Jurkat, Clone E6-1 (cell line): ENCODE measurements at regions not wholly inside any gene's neighbourhood (a gene's known extent, or its start where the extent isn't known, plus 50 kb on each side); places are given as distances from the start of the nearest gene placed in this dataset.
"Not testable (repeated sequence)": the region's sequence is repeated elsewhere in the genome, so short reads cannot be mapped to it uniquely, and the experiment has no call there.

Experiments
- DNase-seq: peaks from one replicate; pipeline ENCODE4 v3.0.0-alpha.2; 2011; ENCODE audit warnings: low read depth, low spot score
- H3K4me3 ChIP-seq: 2 replicates; pipeline ENCODE4 v1.5.1; 2011; ENCODE audit warnings: mild to moderate bottlenecking, low read length, control low read depth, moderate library complexity

- no peak for DNase-seq
Measured at GRCh38 chr10:29746080-29746797, 111.5 kb upstream of the SVIL start.

GRCh38 chr10:29740981-29741545 lies 106.3 kb upstream of the SVIL start:
- DNase-seq, result no peak
- H3K4me3 ChIP-seq, result no peak overlapping the region

More at GRCh38 chr10:29746080-29746797, 111.5 kb upstream of the SVIL start:
- no peak overlapping the region for H3K4me3 ChIP-seq

- DNase-seq, result no peak
- H3K4me3 ChIP-seq, result no peak overlapping the region
Measured at GRCh38 chr10:29738341-29738740, 103.6 kb upstream of the SVIL start.

- no peak for DNase-seq
- no peak overlapping the region for H3K4me3 ChIP-seq
Measured at GRCh38 chr10:29737074-29737593, 102.4 kb upstream of the SVIL start.

GRCh38 chr10:29736366-29737073 lies 101.7 kb upstream of the SVIL start:
- DNase-seq, result no peak
- peak overlapping the region; percentile 59 for H3K4me3 ChIP-seq

- peak overlapping the region; percentile 59 for H3K4me3 ChIP-seq
- DNase-seq, result peak; percentile 56
Measured at GRCh38 chr10:29735628-29736365, 101.0 kb upstream of the SVIL start.

GRCh38 chr10:29734962-29735627 lies 100.3 kb upstream of the SVIL start:
- peak; percentile 42 for DNase-seq
- H3K4me3 ChIP-seq, result peak overlapping the region; percentile 59

- H3K4me3 ChIP-seq, result peak overlapping the region; percentile 59
Measured at GRCh38 chr10:29734640-29734961, 99.8 kb upstream of the SVIL start.

GRCh38 chr10:29733323-29733722 lies 98.6 kb upstream of the SVIL start:
- H3K4me3 ChIP-seq, result no peak overlapping the region
- DNase-seq, result no peak

More at GRCh38 chr10:29734640-29734961, 99.8 kb upstream of the SVIL start:
- DNase-seq, result no peak

GRCh38 chr10:29732918-29733317 lies 98.1 kb upstream of the SVIL start:
- no peak for DNase-seq
- H3K4me3 ChIP-seq, result no peak overlapping the region

- H3K4me3 ChIP-seq, result no peak overlapping the region
- DNase-seq, result no peak
Measured at GRCh38 chr10:29731760-29732159, 97.0 kb upstream of the SVIL start.

GRCh38 chr10:29730969-29731368 lies 96.2 kb upstream of the SVIL start:
- no peak overlapping the region for H3K4me3 ChIP-seq
- no peak for DNase-seq

GRCh38 chr10:29730458-29730857 lies 95.7 kb upstream of the SVIL start:
- H3K4me3 ChIP-seq, result no peak overlapping the region
- DNase-seq, result no peak

GRCh38 chr10:29728541-29729049 lies 93.8 kb upstream of the SVIL start:
- no peak for DNase-seq
- no peak overlapping the region for H3K4me3 ChIP-seq

GRCh38 chr10:29725927-29726326 lies 91.2 kb upstream of the SVIL start:
- H3K4me3 ChIP-seq, DNase-seq: not testable (repeated sequence)

GRCh38 chr10:29725133-29725720 lies 90.5 kb upstream of the SVIL start:
- H3K4me3 ChIP-seq, result no peak overlapping the region
- DNase-seq, result no peak

- no peak overlapping the region for H3K4me3 ChIP-seq
- DNase-seq, result no peak
Measured at GRCh38 chr10:29723726-29724125, 89.0 kb upstream of the SVIL start.

- H3K4me3 ChIP-seq, result no peak overlapping the region
- no peak for DNase-seq
Measured at GRCh38 chr10:29722777-29723176, 88.0 kb upstream of the SVIL start.

- H3K4me3 ChIP-seq, result no peak overlapping the region
- DNase-seq, result no peak
Measured at GRCh38 chr10:29720149-29720548, 85.4 kb upstream of the SVIL start.
